ENCODE measurements at regions not wholly inside any gene's neighbourhood (a gene's known extent, or its start where the extent isn't known, plus 50 kb on each side); places are given as distances from the start of the nearest gene placed in this dataset.
"Not testable (repeated sequence)": the region's sequence is repeated elsewhere in the genome, so short reads cannot be mapped to it uniquely, and the experiment has no call there.

DNA sequence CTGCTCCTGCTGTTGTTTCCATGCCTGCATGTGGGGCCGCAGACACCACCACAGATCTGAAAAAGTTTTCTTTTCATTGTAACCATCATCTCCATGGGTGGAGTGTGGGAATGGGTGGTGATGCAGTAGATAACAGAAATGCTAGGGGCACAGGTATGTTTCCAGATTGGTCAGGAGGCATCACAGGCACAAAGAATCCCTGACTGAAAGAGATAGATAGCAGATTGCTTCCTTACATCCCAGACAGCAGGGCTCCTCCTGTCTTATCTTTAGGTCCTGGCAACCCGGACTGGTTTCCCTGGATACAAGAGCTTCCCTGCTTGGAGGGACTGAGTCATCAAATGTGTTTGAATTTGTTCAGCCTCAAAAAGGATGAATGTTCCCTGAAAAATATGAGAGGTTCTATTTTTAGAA is 1937.6 kb downstream of the PCDH9 start:
- Histone ChIP-seq H3K9me3 (ENCODE audit: low read depth) (no peaks in the 10 kb centered on the region), H3K27me3 (no peaks in the 10 kb centered on the region), H3K4me1 (ENCODE audit: low read depth) (no peaks in the 10 kb centered on the region), H3K36me3 (no peaks in the 10 kb centered on the region), H3K27ac (peak overlapping the region; percentile 19), H3K4me3 (no peak overlapping the region)
- peak; percentile 18 to 79 for DNase-seq (ENCODE audit: low read depth in 1 of 2, low spot score in 1 of 2)
- TF ChIP-seq, protein P1, sequence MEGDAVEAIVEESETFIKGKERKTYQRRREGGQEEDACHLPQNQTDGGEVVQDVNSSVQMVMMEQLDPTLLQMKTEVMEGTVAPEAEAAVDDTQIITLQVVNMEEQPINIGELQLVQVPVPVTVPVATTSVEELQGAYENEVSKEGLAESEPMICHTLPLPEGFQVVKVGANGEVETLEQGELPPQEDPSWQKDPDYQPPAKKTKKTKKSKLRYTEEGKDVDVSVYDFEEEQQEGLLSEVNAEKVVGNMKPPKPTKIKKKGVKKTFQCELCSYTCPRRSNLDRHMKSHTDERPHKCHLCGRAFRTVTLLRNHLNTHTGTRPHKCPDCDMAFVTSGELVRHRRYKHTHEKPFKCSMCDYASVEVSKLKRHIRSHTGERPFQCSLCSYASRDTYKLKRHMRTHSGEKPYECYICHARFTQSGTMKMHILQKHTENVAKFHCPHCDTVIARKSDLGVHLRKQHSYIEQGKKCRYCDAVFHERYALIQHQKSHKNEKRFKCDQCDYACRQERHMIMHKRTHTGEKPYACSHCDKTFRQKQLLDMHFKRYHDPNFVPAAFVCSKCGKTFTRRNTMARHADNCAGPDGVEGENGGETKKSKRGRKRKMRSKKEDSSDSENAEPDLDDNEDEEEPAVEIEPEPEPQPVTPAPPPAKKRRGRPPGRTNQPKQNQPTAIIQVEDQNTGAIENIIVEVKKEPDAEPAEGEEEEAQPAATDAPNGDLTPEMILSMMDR (IDR thresholded peaks at IDR 0.05; ENCODE audit: low read depth, low read length) = no peak

GRCh38 chr13:65287405-65287804 is 1942.7 kb downstream of the PCDH9 start:
- H3K9me3 ChIP-seq (ENCODE audit: low read depth) = no peaks in the 10 kb centered on the region

GRCh38 chr13:65275838-65276630 is 1954.1 kb downstream of the PCDH9 start:
- H3K27ac ChIP-seq = no peak overlapping the region
- DNase-seq (ENCODE audit: low read depth in 1 of 2, low spot score in 1 of 2) = no peak
- TF ChIP-seq, protein P1 (IDR thresholded peaks at IDR 0.05; ENCODE audit: low read depth, low read length) = no peak
- H3K4me3 ChIP-seq = no peak overlapping the region
- H3K36me3 ChIP-seq = no peaks in the 10 kb centered on the region
- no peaks in the 10 kb centered on the region for H3K9me3 ChIP-seq (ENCODE audit: low read depth)
- no peaks in the 10 kb centered on the region for H3K27me3 ChIP-seq
- H3K4me1 ChIP-seq (ENCODE audit: low read depth) = no peaks in the 10 kb centered on the region

More at GRCh38 chr13:65287405-65287804, 1942.7 kb downstream of the PCDH9 start:
- Histone ChIP-seq H3K27ac (no peak overlapping the region), H3K27me3 (no peaks in the 10 kb centered on the region), H3K4me3 (no peak overlapping the region), H3K4me1 (ENCODE audit: low read depth) (no peaks in the 10 kb centered on the region), H3K36me3 (no peaks in the 10 kb centered on the region)
- TF ChIP-seq, protein P1 (IDR thresholded peaks at IDR 0.05; ENCODE audit: low read depth, low read length) = no peak
- no peak for DNase-seq (ENCODE audit: low read depth in 1 of 2, low spot score in 1 of 2)

DNA sequence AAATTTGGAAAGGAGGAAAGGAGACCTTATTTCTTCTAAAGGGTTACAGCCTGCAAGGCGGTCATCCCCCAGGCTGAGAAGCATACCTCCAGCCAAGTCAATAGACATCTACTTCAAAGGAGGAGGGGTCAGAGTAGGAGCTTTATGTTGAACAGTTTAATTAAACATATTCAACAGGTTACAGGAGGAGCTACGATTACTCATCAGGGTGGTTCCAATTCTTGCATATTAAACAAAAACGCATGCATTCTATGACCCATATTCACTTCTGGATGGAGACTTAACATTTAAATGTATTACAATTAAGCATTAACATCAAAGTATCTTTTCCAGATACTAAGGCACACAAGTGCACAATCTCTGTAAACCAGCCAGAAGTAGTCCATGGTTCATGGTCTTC is 1955.0 kb downstream of the PCDH9 start:
- no peaks in the 10 kb centered on the region for H3K36me3 ChIP-seq
- no peak overlapping the region for H3K27ac ChIP-seq
- TF ChIP-seq, protein P1 (IDR thresholded peaks at IDR 0.05; ENCODE audit: low read depth, low read length) = no peak
- H3K4me3 ChIP-seq = no peak overlapping the region
- DNase-seq (ENCODE audit: low read depth in 1 of 2, low spot score in 1 of 2) = no peak
- no peaks in the 10 kb centered on the region for H3K9me3 ChIP-seq (ENCODE audit: low read depth)
- H3K4me1 ChIP-seq (ENCODE audit: low read depth) = no peaks in the 10 kb centered on the region
- H3K27me3 ChIP-seq = no peaks in the 10 kb centered on the region

- not testable (repeated sequence) for H3K9me3 ChIP-seq (ENCODE audit: low read depth); H3K27ac ChIP-seq; H3K27me3 ChIP-seq; H3K36me3 ChIP-seq; H3K4me1 ChIP-seq (ENCODE audit: low read depth); H3K4me3 ChIP-seq; DNase-seq (ENCODE audit: low read depth in 1 of 2, low spot score in 1 of 2)
Observed at GRCh38 chr13:65273811-65274420, 1956.2 kb downstream of the PCDH9 start.

DNA sequence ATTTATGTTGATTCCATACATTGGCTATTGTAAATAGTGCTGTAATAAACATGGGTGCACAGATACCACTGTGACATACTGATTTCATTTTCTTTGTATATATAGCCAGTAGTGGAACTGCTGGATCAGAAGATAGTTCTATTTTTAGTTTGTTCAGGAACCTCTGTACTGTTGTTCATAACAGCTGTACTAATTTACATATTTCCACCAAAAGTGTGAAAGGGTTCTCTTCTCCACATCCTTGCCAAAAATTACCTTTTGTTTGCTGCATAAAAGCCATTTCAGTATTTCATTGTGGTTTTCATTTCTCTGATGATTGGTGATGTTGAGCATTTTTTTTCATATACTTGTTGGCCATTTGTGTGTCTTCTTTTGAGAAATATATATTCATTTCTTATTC is 1962.1 kb downstream of the PCDH9 start:
- Histone ChIP-seq H3K9me3 (ENCODE audit: low read depth) (no peaks in the 10 kb centered on the region), H3K27me3 (no peaks in the 10 kb centered on the region), H3K4me3 (no peak overlapping the region), H3K4me1 (ENCODE audit: low read depth) (no peaks in the 10 kb centered on the region), H3K36me3 (no peaks in the 10 kb centered on the region), H3K27ac (no peak overlapping the region)
- TF ChIP-seq, protein P1 (IDR thresholded peaks at IDR 0.05; ENCODE audit: low read depth, low read length) = no peak
- no peak for DNase-seq (ENCODE audit: low read depth in 1 of 2, low spot score in 1 of 2)
